ENCODE measurements at regions not wholly inside any gene's neighbourhood (a gene's known extent, or its start where the extent isn't known, plus 50 kb on each side); places are given as distances from the start of the nearest gene placed in this dataset.

- TF ChIP-seq POLR2A (IDR thresholded peaks at IDR 0.05; ENCODE audit: low read depth, low read length) (no peak), SPI1 (IDR thresholded peaks at IDR 0.05; ENCODE audit: low read depth, low read length) (peak; percentile 81), POLR2AphosphoS5 (IDR thresholded peaks at IDR 0.05; ENCODE audit: low read depth, low read length) (no peak), PAX5 (IDR thresholded peaks at IDR 0.05; ENCODE audit: insufficient read depth, low read length, severe bottlenecking) (no peak), POU2F2 (IDR thresholded peaks at IDR 0.05; ENCODE audit: low read depth, low read length) (peak; percentile 85), TAF1 (IDR thresholded peaks at IDR 0.05; ENCODE audit: low read depth, low read length) (no peak)
- FAIRE-seq (peak; percentile 62), DNase-seq (ENCODE audit: insufficient read length, low spot score) (no peak)
These were observed 165.3 kb downstream of the TOMM20 start for GRCh38 chr1:234963180-234963903.

- peak; percentile 54 for TF ChIP-seq TAF1 (IDR thresholded peaks at IDR 0.05; ENCODE audit: low read depth, low read length)
- no peak for TF ChIP-seq SPI1 (IDR thresholded peaks at IDR 0.05; ENCODE audit: low read depth, low read length)
- peak; percentile 81; the same call in 1 of the 2 replicates for TF ChIP-seq POU2F2 (IDR thresholded peaks at IDR 0.05; ENCODE audit: low read depth, low read length)
- no peak; the same call in none of the 2 replicates for TF ChIP-seq POLR2AphosphoS5 (IDR thresholded peaks at IDR 0.05; ENCODE audit: low read depth, low read length)
- peak; percentile 94 for TF ChIP-seq PAX5 (IDR thresholded peaks at IDR 0.05; ENCODE audit: insufficient read depth, low read length, severe bottlenecking)
- TF ChIP-seq POLR2A (IDR thresholded peaks at IDR 0.05; ENCODE audit: low read depth, low read length) = peak; percentile 77; the same call in 1 of the 2 replicates
- no peak for DNase-seq (ENCODE audit: insufficient read length, low spot score)
- FAIRE-seq = peak; percentile 72
These were observed 166.2 kb downstream of the TOMM20 start for GRCh38 chr1:234962340-234962989.

- DNase-seq (ENCODE audit: insufficient read length, low spot score) (no peak), FAIRE-seq (peak; percentile 90)
- TF ChIP-seq POU2F2 (IDR thresholded peaks at IDR 0.05; ENCODE audit: low read depth, low read length) = no peak
- no peak; the same call in 1 of the 2 replicates for TF ChIP-seq TAF1 (IDR thresholded peaks at IDR 0.05; ENCODE audit: low read depth, low read length)
- peak; percentile 88 for TF ChIP-seq PAX5 (IDR thresholded peaks at IDR 0.05; ENCODE audit: insufficient read depth, low read length, severe bottlenecking)
- TF ChIP-seq POLR2AphosphoS5 (IDR thresholded peaks at IDR 0.05; ENCODE audit: low read depth, low read length) = peak; percentile 85; the same call in 1 of the 2 replicates
- TF ChIP-seq POLR2A (IDR thresholded peaks at IDR 0.05; ENCODE audit: low read depth, low read length) = peak; percentile 78
- TF ChIP-seq SPI1 (IDR thresholded peaks at IDR 0.05; ENCODE audit: low read depth, low read length) = no peak
These were observed 166.9 kb downstream of the TOMM20 start for GRCh38 chr1:234961456-234962339.

GRCh38 chr1:234960722-234961455 is 167.7 kb downstream of the TOMM20 start:
- TF ChIP-seq TAF1 (IDR thresholded peaks at IDR 0.05; ENCODE audit: low read depth, low read length) (no peak), PAX5 (IDR thresholded peaks at IDR 0.05; ENCODE audit: insufficient read depth, low read length, severe bottlenecking) (no peak), SPI1 (IDR thresholded peaks at IDR 0.05; ENCODE audit: low read depth, low read length) (peak; percentile 47), POLR2AphosphoS5 (IDR thresholded peaks at IDR 0.05; ENCODE audit: low read depth, low read length) (peak; percentile 57; the same call in 1 of the 2 replicates), POLR2A (IDR thresholded peaks at IDR 0.05; ENCODE audit: low read depth, low read length) (peak; percentile 28; the same call in 1 of the 2 replicates), POU2F2 (IDR thresholded peaks at IDR 0.05; ENCODE audit: low read depth, low read length) (no peak)
- no peak for FAIRE-seq
- no peak for DNase-seq (ENCODE audit: insufficient read length, low spot score)

- no peak for FAIRE-seq
- TF ChIP-seq TAF1 (IDR thresholded peaks at IDR 0.05; ENCODE audit: low read depth, low read length) = no peak
- no peak for TF ChIP-seq PAX5 (IDR thresholded peaks at IDR 0.05; ENCODE audit: insufficient read depth, low read length, severe bottlenecking)
- no peak for TF ChIP-seq POU2F2 (IDR thresholded peaks at IDR 0.05; ENCODE audit: low read depth, low read length)
- no peak for TF ChIP-seq SPI1 (IDR thresholded peaks at IDR 0.05; ENCODE audit: low read depth, low read length)
- no peak for TF ChIP-seq POLR2AphosphoS5 (IDR thresholded peaks at IDR 0.05; ENCODE audit: low read depth, low read length)
These were observed 169.7 kb downstream of the TOMM20 start for GRCh38 chr1:234958706-234959657.

GRCh38 chr1:234958066-234958705 is 170.5 kb downstream of the TOMM20 start:
- FAIRE-seq (no peak), DNase-seq (ENCODE audit: insufficient read length, low spot score) (no peak)
- TF ChIP-seq SPI1 (IDR thresholded peaks at IDR 0.05; ENCODE audit: low read depth, low read length) (no peak), POU2F2 (IDR thresholded peaks at IDR 0.05; ENCODE audit: low read depth, low read length) (no peak), POLR2A (IDR thresholded peaks at IDR 0.05; ENCODE audit: low read depth, low read length) (0 out of 2 replicates have a peak, but pooled peaks have one; percentile 20), POLR2AphosphoS5 (IDR thresholded peaks at IDR 0.05; ENCODE audit: low read depth, low read length) (no peak)

More at GRCh38 chr1:234958706-234959657, 169.7 kb downstream of the TOMM20 start:
- DNase-seq (ENCODE audit: insufficient read length, low spot score) = no peak

- FAIRE-seq (no peak), DNase-seq (ENCODE audit: insufficient read length, low spot score) (no peak)
- TF ChIP-seq POU2F2 (IDR thresholded peaks at IDR 0.05; ENCODE audit: low read depth, low read length) (no peak), PAX5 (IDR thresholded peaks at IDR 0.05; ENCODE audit: insufficient read depth, low read length, severe bottlenecking) (no peak), POLR2A (IDR thresholded peaks at IDR 0.05; ENCODE audit: low read depth, low read length) (no peak)
These were observed 171.1 kb downstream of the TOMM20 start for GRCh38 chr1:234957330-234958065.
